ENCODE measurements at regions not wholly inside any gene's neighbourhood (a gene's known extent, or its start where the extent isn't known, plus 50 kb on each side); places are given as distances from the start of the nearest gene placed in this dataset.

DNA sequence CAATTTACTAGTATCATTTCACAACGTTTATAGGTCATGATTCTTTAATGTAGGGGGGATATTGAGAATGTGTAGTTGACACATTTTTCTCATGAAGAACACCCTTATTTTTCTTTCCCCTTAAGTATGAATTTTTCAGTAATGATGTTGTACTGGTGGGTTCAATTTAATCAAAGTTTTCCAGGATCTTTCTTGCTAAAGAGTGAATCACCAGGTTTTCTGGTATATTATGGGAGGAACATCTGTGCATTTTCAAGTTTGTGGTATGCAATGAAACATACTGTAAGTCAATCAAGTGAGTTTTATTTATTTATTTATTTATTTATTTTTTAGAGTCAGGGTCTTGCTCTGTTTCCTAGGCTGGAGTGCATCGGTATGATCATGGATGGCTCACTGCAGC, 221.2 kb upstream of the PTGFR start:
- no peak for TF ChIP-seq POLR2A (IDR thresholded peaks at IDR 0.05)
- TF ChIP-seq, protein P1, sequence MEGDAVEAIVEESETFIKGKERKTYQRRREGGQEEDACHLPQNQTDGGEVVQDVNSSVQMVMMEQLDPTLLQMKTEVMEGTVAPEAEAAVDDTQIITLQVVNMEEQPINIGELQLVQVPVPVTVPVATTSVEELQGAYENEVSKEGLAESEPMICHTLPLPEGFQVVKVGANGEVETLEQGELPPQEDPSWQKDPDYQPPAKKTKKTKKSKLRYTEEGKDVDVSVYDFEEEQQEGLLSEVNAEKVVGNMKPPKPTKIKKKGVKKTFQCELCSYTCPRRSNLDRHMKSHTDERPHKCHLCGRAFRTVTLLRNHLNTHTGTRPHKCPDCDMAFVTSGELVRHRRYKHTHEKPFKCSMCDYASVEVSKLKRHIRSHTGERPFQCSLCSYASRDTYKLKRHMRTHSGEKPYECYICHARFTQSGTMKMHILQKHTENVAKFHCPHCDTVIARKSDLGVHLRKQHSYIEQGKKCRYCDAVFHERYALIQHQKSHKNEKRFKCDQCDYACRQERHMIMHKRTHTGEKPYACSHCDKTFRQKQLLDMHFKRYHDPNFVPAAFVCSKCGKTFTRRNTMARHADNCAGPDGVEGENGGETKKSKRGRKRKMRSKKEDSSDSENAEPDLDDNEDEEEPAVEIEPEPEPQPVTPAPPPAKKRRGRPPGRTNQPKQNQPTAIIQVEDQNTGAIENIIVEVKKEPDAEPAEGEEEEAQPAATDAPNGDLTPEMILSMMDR (IDR thresholded peaks at IDR 0.05) = no peak

Measured in esophagus squamous epithelium (tissue), 4 donors.